RWPE1 (cell line): ENCODE measurements at regions not wholly inside any gene's neighbourhood (a gene's known extent, or its start where the extent isn't known, plus 50 kb on each side); places are given as distances from the start of the nearest gene placed in this dataset.

Experiments used
- CTCF ChIA-PET: fragments of 350-600 bp; sonication (Branson Sonifier 250); formaldehyde crosslinking; extraction: SDS; loops from one replicate; lab custom pipeline; 2021; lab: Yijun Ruan, JAX
- POLR2A ChIA-PET: fragments of 400-600 bp; formaldehyde crosslinking; extraction: SDS; loops from one replicate; lab custom pipeline; 2020; ENCODE audit warnings: antibody characterized with exemption; ENCODE audit not compliant: low non-redundant PET; lab: Yijun Ruan, JAX
- DNase-seq: peaks from one replicate; pipeline ENCODE4 v3.0.0; 2012; ENCODE audit warnings: low spot score
- H3K27ac ChIP-seq: fragments of 450-650 bp; 2 replicates; pipeline ENCODE4 v1.5.1; 2017
- CTCF ChIP-seq: fragments of 450-650 bp; conservative IDR thresholded peaks from 2 replicates; pipeline ENCODE4 v1.5.1; 2017; ENCODE audit warnings: low read depth, mild to moderate bottlenecking

- H3K27ac ChIP-seq: no peak overlapping the region
- ChIA-PET CTCF (no interaction called here), POLR2A (no interaction called here)
- DNase-seq: no peak
- no peak for TF ChIP-seq CTCF
Observed at GRCh38 chr9:20054734-20055133, 265.9 kb upstream of the SLC24A2 start.

- POLR2A ChIA-PET: no interaction called here
- no peak overlapping the region for H3K27ac ChIP-seq
- CTCF ChIA-PET: interaction anchor here (0.6 to 0.8 kb wide), 2 partner anchors 25 to 611 kb away, joined by 3 read pairs; no protein-coding TSS in a partner anchor
- TF ChIP-seq CTCF: no peak
- no peak for DNase-seq
Observed at GRCh38 chr9:20048985-20049384, 260.1 kb upstream of the SLC24A2 start.

- no peak overlapping the region for H3K27ac ChIP-seq
- POLR2A ChIA-PET: no interaction called here
- CTCF ChIA-PET: interaction anchor here (0.6 kb wide), 1 partner anchor 611 kb away, joined by 3 read pairs; no protein-coding TSS in a partner anchor
- DNase-seq: no peak
- TF ChIP-seq CTCF: no peak
Observed at GRCh38 chr9:20048437-20048836, 259.6 kb upstream of the SLC24A2 start.

GRCh38 chr9:20044686-20045085 is 255.8 kb upstream of the SLC24A2 start:
- TF ChIP-seq CTCF: no peak
- CTCF ChIA-PET: interaction anchor here (0.6 kb wide), 1 partner anchor 378 kb away, joined by 10 read pairs; no protein-coding TSS in a partner anchor

GRCh38 chr9:20043461-20043860 is 254.6 kb upstream of the SLC24A2 start:
- no peak for TF ChIP-seq CTCF
- ChIA-PET CTCF (no interaction called here), POLR2A (no interaction called here)
- H3K27ac ChIP-seq: no peak overlapping the region
- no peak for DNase-seq

More at GRCh38 chr9:20044686-20045085, 255.8 kb upstream of the SLC24A2 start:
- POLR2A ChIA-PET: no interaction called here
- no peak overlapping the region for H3K27ac ChIP-seq
- no peak for DNase-seq

- ChIA-PET CTCF (no interaction called here), POLR2A (no interaction called here)
- H3K27ac ChIP-seq: no peak overlapping the region
- no peak for TF ChIP-seq CTCF
- DNase-seq: no peak
Observed at GRCh38 chr9:20043035-20043434, 254.2 kb upstream of the SLC24A2 start.
